ENCODE measurements at regions not wholly inside any gene's neighbourhood (a gene's known extent, or its start where the extent isn't known, plus 50 kb on each side); places are given as distances from the start of the nearest gene placed in this dataset.

- TF ChIP-seq POLR2A (IDR thresholded peaks at IDR 0.05) (no peak), CTCF (IDR thresholded peaks at IDR 0.05) (no peak)
Observed at GRCh38 chr4:89574176-89574575, 262.8 kb downstream of the SNCA start.
